Neural cell (in vitro differentiated cells): ENCODE measurements at regions not wholly inside any gene's neighbourhood (a gene's known extent, or its start where the extent isn't known, plus 50 kb on each side); places are given as distances from the start of the nearest gene placed in this dataset.

ENCODE experiments used
- H2AFZ ChIP-seq: fragments of 200-600, 300-800 bp; sonication (generic), shearing (Covaris generic); 2 replicates; pipeline ENCODE4 v1.6.0; 2014; ENCODE audit warnings: low read depth, mild to moderate bottlenecking, antibody characterized with exemption, low read length, moderate library complexity
- H3F3A ChIP-seq: fragments of 200-600 bp; shearing (Covaris generic); 2 replicates; pipeline ENCODE4 v1.6.1; 2016; ENCODE audit warnings: mild to moderate bottlenecking, moderate library complexity, mixed read lengths, antibody characterized with exemption, low read length; ENCODE audit not compliant: insufficient read depth, poor library complexity, severe bottlenecking
- H3K27ac ChIP-seq: fragments of 200-600, 300-800 bp; sonication (generic), shearing (Covaris generic); 2 replicates; pipeline ENCODE4 v1.5.1; 2014; ENCODE audit warnings: mild to moderate bottlenecking, low read length, moderate library complexity
- H3K27me3 ChIP-seq: fragments of 300-800, 200-600 bp; sonication (generic), shearing (Covaris generic); 2 replicates; pipeline ENCODE4 v1.6.0; 2014; ENCODE audit warnings: mild to moderate bottlenecking, low read depth, low read length, moderate library complexity; ENCODE audit not compliant: insufficient read depth
- H3K36me3 ChIP-seq: fragments of 300-800, 200-600 bp; sonication (generic), shearing (Covaris generic); 2 replicates; pipeline ENCODE4 v1.5.1; 2014; ENCODE audit warnings: mild to moderate bottlenecking, antibody characterized with exemption, low read length, moderate library complexity; ENCODE audit not compliant: insufficient read depth
- H3K4me2 ChIP-seq: fragments of 300-800, 200-600 bp; sonication (generic), shearing (Covaris generic); 2 replicates; pipeline ENCODE4 v1.6.0; 2014; ENCODE audit warnings: mild to moderate bottlenecking, low read length
- H3K4me3 ChIP-seq: fragments of 300-800, 200-600 bp; sonication (generic), shearing (Covaris generic); 2 replicates; pipeline ENCODE4 v1.5.1; 2014; ENCODE audit warnings: mild to moderate bottlenecking, low read length, moderate library complexity
- H3K79me2 ChIP-seq: fragments of 200-600 bp; shearing (Covaris generic); replicated peaks from 2 replicates; pipeline ENCODE4 v1.6.0; 2014; ENCODE audit warnings: mild to moderate bottlenecking, low read length, moderate library complexity; ENCODE audit not compliant: insufficient read depth
- H3K9ac ChIP-seq: fragments of 300-800, 200-600 bp; sonication (generic), shearing (Covaris generic); 2 replicates; pipeline ENCODE4 v1.6.1; 2016; ENCODE audit warnings: mild to moderate bottlenecking, low read length, mixed read lengths
- H3K9me2 ChIP-seq: fragments of 200-600 bp; shearing (Covaris generic); 2 replicates; pipeline ENCODE4 v1.6.1; 2016; ENCODE audit warnings: mild to moderate bottlenecking, low read length, mixed read lengths; ENCODE audit not compliant: insufficient read depth
- H3K9me3 ChIP-seq: fragments of 200-600, 300-800 bp; sonication (generic), shearing (Covaris generic); 2 replicates; pipeline ENCODE4 v1.6.1; 2016; ENCODE audit warnings: mild to moderate bottlenecking, mixed run types, low read length, moderate library complexity, mixed read lengths
- H4K20me1 ChIP-seq: fragments of 200-600 bp; shearing (Covaris generic); 2 replicates; pipeline ENCODE4 v1.6.1; 2016; ENCODE audit warnings: mild to moderate bottlenecking, mixed run types; ENCODE audit not compliant: insufficient read depth
- CTCF ChIP-seq: fragments of 450-650 bp; IDR thresholded peaks from 2 replicates; pipeline ENCODE4 v1.5.1; 2014; ENCODE audit warnings: antibody characterized with exemption, mild to moderate bottlenecking, moderate library complexity; ENCODE audit not compliant: poor library complexity, severe bottlenecking
- EP300 ChIP-seq: fragments of 450-650 bp; conservative IDR thresholded peaks from 2 replicates; pipeline ENCODE4 v1.6.1; 2014; ENCODE audit warnings: antibody characterized with exemption, mild to moderate bottlenecking, moderate library complexity; ENCODE audit not compliant: poor library complexity, severe bottlenecking
- EZH2 ChIP-seq: fragments of 200-600, 300-800 bp; shearing (Covaris generic), sonication (generic); IDR thresholded peaks from 2 replicates; pipeline ENCODE4 v1.6.1; 2014; ENCODE audit warnings: antibody characterized with exemption, low read length, borderline replicate concordance, mild to moderate bottlenecking; ENCODE audit not compliant: insufficient read depth, poor library complexity, severe bottlenecking
- MXI1 ChIP-seq: fragments of 450-650 bp; conservative IDR thresholded peaks from 2 replicates; pipeline ENCODE4 v1.6.1; 2014; ENCODE audit warnings: antibody characterized with exemption, mild to moderate bottlenecking; ENCODE audit not compliant: poor library complexity, severe bottlenecking
- POLR2AphosphoS5 ChIP-seq: IDR thresholded peaks from 2 replicates; pipeline ENCODE4 v1.6.1; 2012
- RAD21 ChIP-seq: fragments of 450-650 bp; conservative IDR thresholded peaks from 2 replicates; pipeline ENCODE4 v1.6.1; 2014; ENCODE audit warnings: antibody characterized with exemption, mild to moderate bottlenecking, moderate library complexity
- REST ChIP-seq: IDR thresholded peaks from 2 replicates; pipeline ENCODE4 v1.6.1; 2012; ENCODE audit warnings: borderline replicate concordance
- SMC3 ChIP-seq: fragments of 450-650 bp; conservative IDR thresholded peaks from 2 replicates; pipeline ENCODE4 v1.6.1; 2014; ENCODE audit warnings: antibody characterized with exemption, mild to moderate bottlenecking, moderate library complexity; ENCODE audit not compliant: poor library complexity
- TAF1 ChIP-seq: IDR thresholded peaks from 2 replicates; pipeline ENCODE4 v1.6.1; 2012; ENCODE audit warnings: low read depth

DNA sequence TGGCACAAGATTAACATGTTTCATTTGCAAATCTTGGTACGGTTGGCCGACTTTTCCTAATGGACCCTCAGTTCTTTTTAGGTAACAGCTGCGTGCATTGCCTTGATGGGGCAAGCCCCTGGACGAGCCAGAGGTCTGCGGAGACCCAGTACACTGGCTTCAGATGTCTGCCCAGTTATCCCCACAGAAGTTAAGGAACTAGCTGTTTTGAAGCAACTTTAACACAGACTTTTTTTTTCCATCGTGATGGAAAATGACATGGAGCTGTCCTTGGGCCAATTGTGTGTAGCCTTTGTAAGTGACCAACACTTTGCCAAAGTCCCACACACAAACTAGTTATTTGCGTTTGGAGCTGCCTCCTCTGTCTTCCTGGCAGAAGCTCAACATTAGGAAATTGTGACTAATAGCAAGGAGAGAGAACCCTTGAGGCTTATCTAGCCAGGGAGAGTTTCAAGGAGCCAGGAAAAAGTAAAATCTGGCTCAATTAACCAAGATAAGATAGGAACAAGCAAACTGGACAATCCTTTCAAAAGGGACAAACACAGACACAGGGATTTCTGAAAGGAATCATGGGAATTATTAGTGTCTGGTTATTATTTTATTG is 99.6 kb upstream of the BMPER start:
- H3K4me2 ChIP-seq = no peak overlapping the region
- no peaks in the 10 kb centered on the region for H3F3A ChIP-seq
- no peak overlapping the region for H3K27ac ChIP-seq
- TF ChIP-seq TAF1 = no peak
- no peak for TF ChIP-seq SMC3
- TF ChIP-seq RAD21 = no peak
- no peak for TF ChIP-seq REST
- TF ChIP-seq MXI1 = no peak
- TF ChIP-seq EZH2 = no peak
- no peak for TF ChIP-seq EP300
- no peak for TF ChIP-seq CTCF
- TF ChIP-seq POLR2AphosphoS5 = no peak
- H3K79me2 ChIP-seq = no peaks in the 10 kb centered on the region
- no peak overlapping the region for H3K4me3 ChIP-seq
- no peaks in the 10 kb centered on the region for H3K36me3 ChIP-seq
- no peaks in the 10 kb centered on the region for H3K9me3 ChIP-seq
- no peaks in the 10 kb centered on the region for H4K20me1 ChIP-seq
- H2AFZ ChIP-seq = no peak overlapping the region
- no peaks in the 10 kb centered on the region for H3K9me2 ChIP-seq
- H3K27me3 ChIP-seq = no peaks in the 10 kb centered on the region
- no peak overlapping the region for H3K9ac ChIP-seq

DNA sequence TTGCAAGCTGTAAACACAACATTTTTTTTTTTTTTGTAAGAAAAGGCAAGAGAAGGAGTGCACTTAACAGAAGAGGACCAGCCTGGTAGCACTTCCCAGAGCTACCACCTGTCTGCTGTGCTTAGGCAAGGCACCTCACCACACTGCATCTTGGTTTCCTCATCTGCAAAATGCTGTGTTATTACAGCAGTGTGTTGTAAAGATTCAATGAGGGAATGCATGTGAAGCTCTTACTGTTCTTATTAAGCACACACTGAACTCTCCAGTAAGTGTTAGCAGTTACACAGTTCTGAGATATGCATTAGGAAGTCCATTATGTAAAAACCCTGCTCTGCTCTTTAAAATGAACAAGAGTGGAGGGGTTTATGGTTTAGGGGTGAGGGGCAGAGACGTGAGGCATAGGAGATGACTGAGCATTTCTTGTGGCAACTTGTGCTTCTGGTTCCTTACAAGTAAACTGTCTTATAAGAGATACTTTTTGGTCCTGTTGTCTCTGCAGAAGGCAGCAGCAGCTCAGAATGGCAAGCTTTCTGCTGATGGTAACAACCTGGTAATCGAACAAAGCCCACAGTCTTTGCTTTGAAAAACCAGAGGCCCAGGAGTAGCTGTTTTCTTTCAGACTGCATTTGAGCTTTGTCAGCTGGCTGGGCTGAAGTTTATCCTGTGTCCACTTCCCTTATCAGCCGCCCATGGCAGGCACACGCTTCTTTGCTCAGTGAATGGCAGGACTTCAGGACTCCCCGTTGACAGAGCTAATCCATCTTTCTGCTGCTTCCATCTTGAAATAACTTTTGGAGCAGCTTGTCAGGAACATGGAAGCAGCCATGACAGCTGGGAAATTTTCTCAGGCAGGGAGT is 98.8 kb upstream of the BMPER start:
- no peaks in the 10 kb centered on the region for H3K36me3 ChIP-seq
- no peaks in the 10 kb centered on the region for H3K9me2 ChIP-seq
- H3K27ac ChIP-seq = no peak overlapping the region
- H3K9me3 ChIP-seq = no peaks in the 10 kb centered on the region
- no peak overlapping the region for H2AFZ ChIP-seq
- no peak overlapping the region for H3K4me3 ChIP-seq
- H3K27me3 ChIP-seq = no peaks in the 10 kb centered on the region
- TF ChIP-seq TAF1 (no peak), MXI1 (no peak), EZH2 (no peak), RAD21 (no peak), REST (no peak), SMC3 (no peak), POLR2AphosphoS5 (no peak), EP300 (no peak), CTCF (no peak)
- no peak overlapping the region for H3K9ac ChIP-seq
- no peaks in the 10 kb centered on the region for H3F3A ChIP-seq
- H3K79me2 ChIP-seq = no peaks in the 10 kb centered on the region
- H4K20me1 ChIP-seq = no peaks in the 10 kb centered on the region
- H3K4me2 ChIP-seq = no peak overlapping the region
